Neural crest cell (in vitro differentiated cells): ENCODE measurements at regions not wholly inside any gene's neighbourhood (a gene's known extent, or its start where the extent isn't known, plus 50 kb on each side); places are given as distances from the start of the nearest gene placed in this dataset.

Experiments
- DNase-seq: peaks from one replicate; pipeline ENCODE4 v3.0.0; 2021; ENCODE audit warnings: low read depth, mixed read lengths, low spot score
- H3K27ac Mint-ChIP-seq: one replicate; pipeline ENCODE4 v1.8.0; 2021; ENCODE audit warnings: mild to moderate bottlenecking, mixed read lengths; ENCODE audit not compliant: unreplicated experiment
- H3K27me3 Mint-ChIP-seq: 2 replicates; pipeline ENCODE4 v1.8.0; 2021; ENCODE audit warnings: low read depth, mild to moderate bottlenecking, mixed read lengths
- H3K36me3 Mint-ChIP-seq: 2 replicates; pipeline ENCODE4 v1.8.0; 2021; ENCODE audit warnings: low read depth, mild to moderate bottlenecking, mixed read lengths
- H3K4me1 Mint-ChIP-seq: 2 replicates; pipeline ENCODE4 v1.8.0; 2021; ENCODE audit warnings: mixed read lengths
- H3K4me3 Mint-ChIP-seq: one replicate; pipeline ENCODE4 v1.8.0; 2021; ENCODE audit warnings: mild to moderate bottlenecking, mixed read lengths
- H3K9me3 Mint-ChIP-seq: 2 replicates; pipeline ENCODE4 v1.8.0; 2021; ENCODE audit warnings: mixed read lengths
- CTCF ChIP-seq: fragments of 200-600 bp; sonication (generic); conservative IDR thresholded peaks from 2 replicates; pipeline ENCODE4 v1.5.0; 2021; ENCODE audit warnings: antibody characterized with exemption, mild to moderate bottlenecking

- H3K27me3 Mint-ChIP-seq, result no peaks in the 10 kb centered on the region
- H3K4me3 Mint-ChIP-seq, result no peak overlapping the region
- H3K27ac Mint-ChIP-seq, result no peak overlapping the region
- no peaks in the 10 kb centered on the region for H3K4me1 Mint-ChIP-seq
- DNase-seq, result no peak
- no peaks in the 10 kb centered on the region for H3K9me3 Mint-ChIP-seq
- TF ChIP-seq CTCF, result no peak
- no peaks in the 10 kb centered on the region for H3K36me3 Mint-ChIP-seq
Measured at GRCh38 chr5:104821606-104822005, 1259.0 kb upstream of the NUDT12 start.

DNA sequence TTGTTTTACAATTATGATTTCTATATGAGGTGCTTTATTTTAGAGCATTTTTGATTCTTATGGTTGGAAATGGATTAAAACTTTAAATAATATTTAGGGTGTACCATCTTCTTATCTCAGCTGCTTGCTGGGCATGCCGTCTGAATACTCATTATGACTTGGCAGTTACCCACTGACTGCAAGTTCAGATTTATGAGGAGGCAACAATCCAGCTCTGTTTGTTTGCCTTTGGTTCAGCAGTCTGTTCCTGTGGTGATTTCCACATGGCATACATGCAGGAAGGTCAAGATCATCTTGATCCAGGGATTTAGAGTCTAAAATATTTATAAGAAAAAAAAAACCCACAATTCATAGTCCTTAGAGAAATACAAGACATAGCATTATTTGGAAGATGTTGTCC lies 1254.5 kb upstream of the NUDT12 start:
- Mint-ChIP-seq H3K9me3 (no peaks in the 10 kb centered on the region), H3K4me3 (no peak overlapping the region), H3K4me1 (no peaks in the 10 kb centered on the region), H3K27me3 (no peaks in the 10 kb centered on the region), H3K36me3 (no peaks in the 10 kb centered on the region), H3K27ac (no peak overlapping the region)
- TF ChIP-seq CTCF, result no peak
- DNase-seq, result no peak

DNA sequence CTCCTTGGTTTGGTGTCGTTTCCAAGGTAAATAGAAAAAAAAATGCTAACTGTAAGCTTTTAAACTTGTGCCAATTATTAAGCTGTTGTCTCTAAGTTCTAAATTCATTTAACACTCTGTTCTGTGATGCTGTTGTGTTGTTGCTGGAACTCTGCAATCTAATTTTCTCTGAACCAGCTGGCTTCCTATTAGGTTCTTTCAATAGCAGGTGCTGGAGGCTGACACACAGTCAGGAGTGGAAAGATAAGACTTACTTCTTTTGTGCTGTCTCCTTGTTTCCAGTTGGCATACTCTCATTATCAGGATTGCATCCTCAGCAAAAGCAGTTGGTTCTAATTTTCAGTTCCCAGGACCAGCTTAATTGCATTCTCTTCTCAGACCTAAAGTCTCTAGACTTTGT lies 1252.6 kb upstream of the NUDT12 start:
- H3K27me3 Mint-ChIP-seq, result no peaks in the 10 kb centered on the region
- TF ChIP-seq CTCF, result no peak
- no peak for DNase-seq
- no peak overlapping the region for H3K27ac Mint-ChIP-seq
- no peaks in the 10 kb centered on the region for H3K36me3 Mint-ChIP-seq
- H3K4me3 Mint-ChIP-seq, result no peak overlapping the region
- H3K9me3 Mint-ChIP-seq, result peaks cover 2% of the 10 kb centered on the region
- H3K4me1 Mint-ChIP-seq, result no peaks in the 10 kb centered on the region

DNA sequence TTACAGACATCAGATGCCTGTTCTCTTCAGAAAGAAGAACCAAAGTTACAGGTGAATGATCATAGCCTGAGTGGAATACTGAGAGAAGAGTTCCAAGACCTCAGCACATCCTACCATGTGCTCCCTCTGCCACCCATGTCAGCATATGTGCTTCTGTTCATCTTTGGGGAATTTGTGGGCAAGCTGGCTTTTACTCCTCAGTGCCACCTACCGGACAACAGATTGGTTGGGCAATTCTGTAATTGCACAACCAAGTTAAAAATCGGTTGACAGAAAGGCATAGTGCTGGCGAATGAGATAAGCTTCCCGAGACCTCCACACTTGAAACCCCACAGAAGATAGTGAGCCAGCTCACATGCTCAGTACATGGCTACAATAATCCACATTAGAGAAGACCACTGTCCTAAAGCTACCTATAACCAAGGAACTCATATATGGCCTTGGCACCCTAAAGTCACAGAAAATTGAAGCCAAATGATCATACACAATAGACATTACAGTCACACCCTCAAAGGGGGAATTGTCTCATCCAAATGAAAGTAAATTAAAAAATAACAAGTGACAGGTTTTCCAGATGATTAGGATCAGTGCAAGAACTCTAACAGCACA lies 1238.0 kb upstream of the NUDT12 start:
- no peak for DNase-seq
- Mint-ChIP-seq H3K4me1 (no peaks in the 10 kb centered on the region), H3K27ac (no peak overlapping the region), H3K27me3 (no peaks in the 10 kb centered on the region), H3K4me3 (no peak overlapping the region), H3K9me3 (peaks cover 3% of the 10 kb centered on the region), H3K36me3 (no peaks in the 10 kb centered on the region)
- peak; percentile 40 for TF ChIP-seq CTCF

DNA sequence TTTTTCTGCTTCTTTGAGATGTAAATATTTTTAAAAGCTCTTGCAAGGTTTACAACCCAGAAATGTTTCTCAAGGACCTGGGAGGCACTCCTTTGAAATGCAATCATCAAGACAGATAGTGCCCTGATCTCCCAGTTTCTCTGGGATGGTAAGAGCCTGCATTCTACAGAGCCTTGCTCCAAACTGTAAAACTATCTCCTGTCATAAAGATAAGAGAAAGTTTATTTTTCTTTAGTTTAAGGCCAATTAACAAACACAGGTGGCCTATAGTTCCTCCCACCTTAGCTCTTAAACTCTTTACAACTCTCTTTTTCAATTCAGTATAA lies 1231.1 kb upstream of the NUDT12 start:
- no peak for DNase-seq
- H3K36me3 Mint-ChIP-seq, result no peaks in the 10 kb centered on the region
- peaks cover 5% of the 10 kb centered on the region for H3K9me3 Mint-ChIP-seq
- H3K27ac Mint-ChIP-seq, result no peak overlapping the region
- no peaks in the 10 kb centered on the region for H3K4me1 Mint-ChIP-seq
- no peaks in the 10 kb centered on the region for H3K27me3 Mint-ChIP-seq
- TF ChIP-seq CTCF, result no peak
- no peak overlapping the region for H3K4me3 Mint-ChIP-seq
